ENCODE measurements at regions not wholly inside any gene's neighbourhood (a gene's known extent, or its start where the extent isn't known, plus 50 kb on each side); places are given as distances from the start of the nearest gene placed in this dataset.

- DNase-seq (ENCODE audit: low read depth) = no peak
- in situ Hi-C loops (cut with HindIII; ENCODE audit: low pct_unique_long_range_greater_than_20kb, low sequenced_read_pairs) = no loop called here
These were observed 65.0 kb upstream of the ACO1 start for GRCh38 chr9:32319312-32319929.

DNA sequence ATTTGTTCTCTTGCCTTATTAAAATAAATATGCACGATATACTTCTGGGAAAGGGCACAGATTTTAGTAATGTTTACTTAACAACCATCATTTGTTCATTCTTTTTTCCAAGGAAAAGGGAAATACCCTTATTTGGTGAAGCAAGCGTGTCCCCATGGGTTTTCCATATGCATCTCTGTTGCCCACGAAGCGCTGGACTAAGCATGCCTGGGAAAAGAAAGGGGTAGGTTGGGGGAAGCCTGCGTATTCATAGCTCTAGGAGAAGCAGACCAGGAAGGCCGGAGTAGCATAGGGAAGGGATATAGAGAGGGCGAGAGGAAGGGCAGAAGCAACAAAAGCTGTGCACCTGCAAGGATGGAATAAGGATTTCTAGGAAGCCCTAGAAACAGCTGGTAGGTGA lies 61.8 kb upstream of the ACO1 start:
- DNase-seq (ENCODE audit: low read depth) = no peak
- in situ Hi-C loops (cut with HindIII; ENCODE audit: low pct_unique_long_range_greater_than_20kb, low sequenced_read_pairs) = no loop called here

DNA sequence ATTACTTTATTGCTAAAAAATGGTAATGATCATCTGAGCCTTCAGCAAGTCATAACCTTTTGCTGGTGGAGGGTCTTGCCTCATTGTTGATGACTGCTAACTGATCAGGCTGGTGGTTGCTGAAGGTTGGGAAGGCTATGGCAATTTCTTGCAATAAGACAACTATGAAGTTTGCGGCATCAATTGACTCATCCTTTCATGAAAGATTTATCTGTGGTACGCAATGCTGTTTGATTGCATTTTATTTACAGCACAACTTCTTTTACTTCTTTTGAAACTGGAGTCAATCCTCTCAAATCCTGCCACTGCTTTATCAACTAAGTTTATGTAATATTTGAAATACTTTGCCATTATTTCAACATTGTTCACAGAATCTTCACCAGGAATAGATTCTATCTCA lies 58.3 kb upstream of the ACO1 start:
- in situ Hi-C loops (cut with HindIII; ENCODE audit: low pct_unique_long_range_greater_than_20kb, low sequenced_read_pairs) = no loop called here
- no peak for DNase-seq (ENCODE audit: low read depth)

DNA sequence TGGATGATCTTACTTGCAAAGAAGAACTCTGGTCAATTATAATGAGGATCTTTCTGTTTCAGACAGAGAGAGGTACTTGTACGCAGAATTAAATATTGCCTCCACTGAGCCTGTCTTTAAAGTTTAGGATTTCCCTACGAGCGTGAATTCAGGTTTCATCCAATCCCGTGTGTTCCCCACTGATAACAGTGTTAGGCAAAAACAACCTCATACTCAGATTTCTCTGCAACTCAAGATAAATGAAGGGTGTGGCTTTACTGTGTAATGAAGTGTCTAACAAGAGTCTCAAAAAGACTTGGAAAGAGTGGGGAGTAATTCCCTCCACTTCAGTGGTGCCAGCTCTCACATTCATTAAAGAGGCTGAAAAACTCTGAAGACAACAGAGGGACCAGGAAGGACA lies 53.2 kb upstream of the ACO1 start:
- no peak for DNase-seq (ENCODE audit: low read depth)
- in situ Hi-C loops (cut with HindIII; ENCODE audit: low pct_unique_long_range_greater_than_20kb, low sequenced_read_pairs) = no loop called here

- in situ Hi-C loops (cut with HindIII; ENCODE audit: low pct_unique_long_range_greater_than_20kb, low sequenced_read_pairs) = no loop called here
- no peak for DNase-seq (ENCODE audit: low read depth)
These were observed 50.3 kb upstream of the ACO1 start for GRCh38 chr9:32334112-32334511.

Measured in Caki2 (cell line).